ENCODE measurements at regions not wholly inside any gene's neighbourhood (a gene's known extent, or its start where the extent isn't known, plus 50 kb on each side); places are given as distances from the start of the nearest gene placed in this dataset.
"Not testable (repeated sequence)": the region's sequence is repeated elsewhere in the genome, so short reads cannot be mapped to it uniquely, and the experiment has no call there.

DNA sequence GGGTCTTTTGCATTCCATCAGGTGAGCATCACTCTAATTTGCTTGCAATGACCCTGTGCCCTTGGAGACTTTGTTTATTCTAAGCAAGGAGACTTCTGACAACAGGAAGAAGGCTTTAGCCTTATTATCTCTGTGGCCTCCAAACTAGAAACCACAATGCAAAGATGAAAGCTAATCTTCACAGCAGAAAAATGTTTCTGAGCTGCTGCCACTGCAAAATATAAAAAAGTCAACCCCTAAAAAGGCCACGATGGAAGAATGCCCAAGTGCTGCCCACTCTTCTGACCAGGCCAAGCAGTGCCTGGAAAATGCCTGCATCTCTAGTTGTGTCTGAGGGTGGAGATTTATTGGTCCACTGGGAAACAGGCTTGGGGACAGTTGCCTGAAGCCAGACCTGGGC, 299.9 kb downstream of the C7orf25 start:
- DNase-seq, result no peak

DNA sequence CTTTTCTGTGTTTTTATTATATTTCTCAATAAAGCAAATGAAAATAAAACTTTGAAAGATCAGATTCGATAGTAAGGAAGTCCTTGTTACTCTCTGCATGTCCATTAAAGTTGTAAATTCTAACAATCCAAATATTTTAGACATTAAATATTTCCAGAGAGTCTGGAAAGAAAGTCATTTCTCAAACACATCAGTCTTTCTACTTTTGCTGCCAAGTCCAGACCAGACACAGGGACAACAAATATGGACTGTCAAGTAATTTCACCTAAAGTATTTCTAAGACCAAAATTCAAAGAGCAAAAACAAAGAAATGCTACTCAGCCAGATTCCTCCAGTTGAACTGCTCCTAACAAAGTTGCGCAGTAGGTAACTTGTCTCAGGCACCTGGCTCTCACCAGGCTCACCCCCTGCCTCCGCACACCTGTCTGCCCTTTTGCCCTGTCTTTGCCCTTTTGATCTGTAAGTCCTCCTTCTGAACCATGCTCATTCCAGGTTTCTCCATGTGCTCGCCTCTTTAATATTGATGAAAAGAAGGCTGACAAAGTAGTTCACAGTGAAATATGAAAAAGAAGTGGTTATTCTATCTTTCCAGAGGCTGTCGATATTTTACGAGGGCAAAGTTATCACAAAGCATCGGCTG, 300.5 kb downstream of the C7orf25 start:
- DNase-seq, result no peak

DNA sequence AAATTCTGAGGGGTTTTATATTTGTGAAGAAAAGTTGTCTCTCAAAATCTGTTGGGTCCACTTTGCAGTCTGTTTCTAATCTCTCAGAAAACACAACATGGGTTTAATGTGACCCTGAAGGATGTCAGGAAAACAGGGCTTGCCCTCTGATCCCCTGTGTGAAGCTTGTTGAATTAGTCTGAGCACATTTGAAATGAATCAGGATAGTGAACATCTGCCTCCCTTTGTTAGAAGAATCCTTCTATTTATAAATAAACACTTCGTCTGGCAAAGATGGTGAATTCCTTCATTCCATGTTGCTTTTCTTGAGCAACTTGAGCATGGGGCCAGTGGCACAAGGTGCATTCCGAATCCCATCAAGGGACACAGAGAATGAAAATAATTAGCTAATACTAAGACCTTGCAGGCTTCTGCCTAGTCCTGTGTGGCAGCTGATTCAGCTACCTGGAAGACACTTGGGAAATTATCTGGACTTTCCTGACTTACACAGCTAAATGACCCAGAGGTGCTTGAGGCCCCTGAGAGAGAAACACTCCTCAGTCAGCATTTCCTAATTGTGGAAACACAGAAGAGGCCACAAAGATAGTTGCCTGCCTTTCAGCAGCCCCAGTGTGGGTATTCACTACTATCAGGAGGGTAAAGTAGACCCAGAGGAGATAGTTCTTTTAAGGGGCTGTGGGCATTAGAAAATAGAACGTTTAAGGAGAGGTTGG, 305.5 kb downstream of the C7orf25 start:
- DNase-seq, result no peak

DNA sequence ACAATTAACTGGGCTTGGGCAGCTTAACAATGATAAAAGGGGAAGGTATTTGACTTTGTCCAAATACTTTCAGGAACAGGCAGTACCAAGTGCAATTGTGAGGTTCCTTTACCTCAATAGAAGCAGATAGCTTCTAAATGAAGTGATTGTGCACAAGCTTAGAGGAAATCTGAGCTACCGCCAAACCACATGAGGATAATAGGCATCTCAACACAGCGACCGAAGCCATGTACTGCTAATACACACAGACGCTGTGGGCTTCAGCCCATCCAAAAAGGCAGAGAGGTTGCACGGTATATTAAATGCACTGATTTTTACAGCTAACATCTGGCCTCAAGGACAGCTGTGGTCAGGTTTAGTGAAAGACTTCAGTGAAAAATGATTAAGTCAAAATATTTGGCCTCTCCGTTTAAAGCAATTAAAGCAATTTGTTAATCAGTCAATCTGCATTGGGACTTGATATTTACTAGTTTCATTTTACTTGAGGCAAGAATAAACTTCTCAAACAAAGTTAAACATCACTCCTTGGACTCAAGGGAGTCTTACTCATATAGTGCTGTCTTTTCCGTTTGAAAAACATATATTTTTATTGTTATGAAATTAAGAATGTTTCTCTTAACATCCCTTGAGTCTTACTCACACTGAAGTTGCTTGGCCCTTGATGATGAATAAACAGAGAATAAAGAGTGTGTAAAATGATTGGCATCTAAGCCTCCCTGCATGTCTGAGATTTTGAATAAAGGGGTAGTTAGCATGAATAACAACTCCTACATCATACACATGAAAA, 306.3 kb downstream of the C7orf25 start:
- DNase-seq, result no peak

DNA sequence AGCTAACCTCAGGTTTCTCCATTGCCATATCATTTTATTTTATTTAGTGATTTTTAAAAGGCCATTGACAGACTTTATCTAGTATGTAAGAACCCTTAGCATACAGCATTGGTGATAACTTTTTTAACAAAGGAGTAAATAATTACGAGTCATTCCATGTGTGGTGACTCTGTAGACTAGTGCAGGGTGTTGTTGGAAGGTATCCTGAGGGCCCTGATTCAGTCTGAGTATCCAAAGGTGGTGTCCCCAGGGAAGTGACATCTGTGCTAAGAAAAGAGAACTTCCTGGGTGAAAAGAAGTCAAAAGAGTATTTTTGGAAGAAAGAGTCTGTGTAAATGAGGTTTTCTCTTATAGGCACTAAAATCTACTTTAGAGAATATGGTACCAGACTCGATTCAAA, 308.4 kb downstream of the C7orf25 start:
- no peak for DNase-seq

DNA sequence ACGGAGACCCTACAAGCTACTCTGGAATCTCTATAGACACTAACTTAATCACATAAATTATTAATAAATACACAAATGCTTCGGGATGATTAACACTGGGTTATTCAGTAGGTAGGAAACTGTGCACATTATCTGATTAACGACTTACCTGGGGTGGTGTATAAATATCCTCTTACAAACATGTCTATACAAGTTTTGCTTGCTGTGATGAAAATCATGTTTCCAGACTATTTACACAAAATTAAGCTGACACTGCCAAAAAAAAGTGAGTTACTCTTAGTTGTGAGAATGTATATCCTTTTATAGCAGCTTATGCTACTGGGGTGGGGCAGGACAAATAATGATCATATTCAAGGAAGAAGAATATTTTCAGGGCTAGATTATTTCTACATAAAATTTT, 314.6 kb downstream of the C7orf25 start:
- no peak for DNase-seq

DNA sequence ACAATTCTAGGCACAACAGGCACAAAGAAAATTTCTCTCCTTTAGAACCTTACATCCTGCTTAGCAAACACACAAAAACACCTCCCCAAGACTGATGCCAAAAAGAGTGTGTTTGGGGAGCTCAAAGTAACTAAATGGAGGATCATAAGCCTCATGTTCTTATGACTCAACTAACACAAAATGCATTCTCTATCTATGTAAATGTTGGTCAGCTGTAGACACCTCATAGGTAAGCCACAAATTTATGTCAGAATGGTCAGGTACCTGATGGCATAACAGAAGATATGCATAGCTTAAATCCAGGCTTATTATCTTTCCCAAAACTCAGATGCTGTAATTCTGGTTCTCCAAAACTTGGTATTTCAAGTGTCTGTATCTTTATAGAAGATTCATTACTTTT, 315.1 kb downstream of the C7orf25 start:
- no peak for DNase-seq

DNA sequence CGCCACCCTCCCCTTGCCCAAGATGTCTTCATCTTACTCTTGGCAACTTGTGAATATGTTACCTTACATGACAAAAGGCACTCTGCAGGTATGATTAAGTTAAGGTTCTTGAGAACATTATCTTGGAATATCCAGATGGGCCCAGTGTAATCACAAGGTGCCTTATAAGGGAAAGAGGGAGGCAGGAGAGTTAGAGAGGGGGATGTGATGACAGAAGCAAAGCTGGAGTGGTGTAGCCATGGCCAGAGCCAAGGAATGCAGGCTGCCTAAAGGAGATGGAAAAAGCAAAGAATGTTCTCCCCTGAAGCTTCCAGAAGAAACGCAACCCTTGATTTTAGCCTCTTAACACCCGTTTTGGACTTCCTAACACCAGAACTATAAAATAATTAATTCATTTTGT, 318.0 kb downstream of the C7orf25 start:
- DNase-seq, result no peak

DNA sequence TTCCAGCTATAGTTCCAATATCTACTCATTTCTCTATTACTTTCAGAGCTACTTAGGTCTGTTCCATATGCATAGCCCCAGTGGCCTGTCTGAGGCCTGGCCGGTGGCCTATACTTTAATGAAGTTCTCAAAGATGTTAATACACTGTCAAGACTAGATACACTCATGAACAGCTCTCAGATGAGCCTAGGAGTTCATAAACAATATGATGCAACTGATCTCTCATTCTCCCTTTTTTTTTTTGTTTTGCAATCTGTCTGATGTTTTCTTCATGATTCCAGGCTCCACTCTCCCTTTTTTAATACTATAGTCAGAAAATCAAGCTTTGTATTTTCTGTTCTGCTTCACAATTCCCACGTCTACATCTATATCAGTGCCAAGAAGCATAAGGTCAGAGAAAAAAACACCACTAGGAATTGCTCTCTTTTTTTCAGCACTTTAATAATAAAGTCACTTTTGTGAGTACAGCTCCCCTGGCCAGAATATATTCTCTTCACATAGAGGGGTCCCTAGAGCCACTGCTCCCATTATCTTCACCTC, 321.0 kb downstream of the C7orf25 start:
- DNase-seq, result no peak

DNA sequence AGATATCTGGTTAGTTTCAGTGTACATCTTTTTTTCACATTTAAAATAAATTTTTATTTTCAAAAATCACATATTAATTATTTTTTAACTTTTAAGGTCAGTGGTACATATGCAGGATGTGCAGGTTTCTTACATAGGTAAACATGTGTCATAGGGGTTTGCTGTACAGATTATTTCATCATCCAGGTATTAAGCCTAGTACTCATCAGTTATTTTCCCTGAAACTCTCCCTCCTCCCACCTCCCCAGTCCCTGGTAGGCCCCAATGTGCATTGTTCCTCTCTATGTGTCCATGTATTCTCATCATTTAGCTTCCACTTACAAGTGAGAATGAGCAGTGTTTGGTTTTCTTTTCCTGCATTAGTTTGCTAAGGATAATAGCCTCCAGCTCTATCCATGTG, 323.0 kb downstream of the C7orf25 start:
- DNase-seq, result no peak

DNA sequence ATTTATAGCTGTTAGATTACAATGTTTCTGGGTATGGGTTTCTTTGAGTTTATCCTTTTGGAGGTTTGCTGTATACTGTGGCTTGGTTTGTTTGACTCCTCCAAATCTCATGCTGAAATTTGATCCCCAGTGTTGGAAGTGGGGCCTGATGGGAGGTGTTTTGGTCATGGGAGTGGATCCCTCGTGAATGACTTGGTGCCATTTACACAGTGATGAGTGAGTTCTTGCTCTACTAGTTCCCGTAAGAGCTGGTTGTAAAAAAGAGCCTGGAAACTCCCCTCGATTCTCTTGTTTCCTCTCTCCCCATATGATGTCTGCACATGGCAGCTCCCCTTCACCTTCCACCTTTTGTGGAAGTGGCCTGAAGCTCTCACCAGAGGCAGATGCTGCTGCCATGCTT, 324.1 kb downstream of the C7orf25 start:
- no peak for DNase-seq

DNA sequence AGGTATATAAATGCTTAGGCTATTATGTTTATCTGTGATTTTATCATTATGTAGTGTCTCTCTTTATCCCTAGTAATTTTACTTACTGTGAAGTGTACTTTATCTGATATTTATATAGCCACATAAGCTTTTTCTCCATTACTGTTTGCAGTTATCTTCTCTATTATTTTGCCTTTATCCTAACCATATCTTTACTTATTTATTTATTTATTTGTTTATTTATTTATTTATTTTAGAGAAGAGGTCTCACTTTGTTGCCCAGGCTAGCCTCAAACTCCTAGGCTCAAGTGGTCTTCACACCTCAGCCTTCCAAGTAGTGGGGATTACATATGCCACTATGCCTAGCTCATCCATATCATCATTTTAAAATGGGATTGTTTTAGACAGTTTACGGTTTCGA, 331.8 kb downstream of the C7orf25 start:
- no peak for DNase-seq

DNA sequence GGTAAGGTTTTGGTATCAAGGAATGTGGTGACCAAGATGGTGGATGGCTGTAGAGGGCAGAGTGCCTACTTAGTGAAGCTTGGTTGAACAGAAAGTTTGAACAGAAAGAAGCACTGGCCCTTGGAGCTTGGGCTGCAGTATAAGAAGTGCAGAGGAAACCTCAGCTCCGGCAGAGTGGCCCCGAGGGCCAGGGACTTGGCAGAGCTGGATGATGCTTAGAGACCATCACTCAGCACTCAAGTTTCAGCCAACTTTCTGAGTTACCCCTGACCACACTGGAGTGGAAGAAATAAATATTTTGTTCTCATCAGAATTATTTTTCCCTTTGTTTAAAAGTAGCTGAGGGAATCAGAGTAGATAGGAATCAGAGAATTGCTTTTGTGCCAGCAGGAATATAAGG, 336.7 kb downstream of the C7orf25 start:
- DNase-seq, result no peak

DNA sequence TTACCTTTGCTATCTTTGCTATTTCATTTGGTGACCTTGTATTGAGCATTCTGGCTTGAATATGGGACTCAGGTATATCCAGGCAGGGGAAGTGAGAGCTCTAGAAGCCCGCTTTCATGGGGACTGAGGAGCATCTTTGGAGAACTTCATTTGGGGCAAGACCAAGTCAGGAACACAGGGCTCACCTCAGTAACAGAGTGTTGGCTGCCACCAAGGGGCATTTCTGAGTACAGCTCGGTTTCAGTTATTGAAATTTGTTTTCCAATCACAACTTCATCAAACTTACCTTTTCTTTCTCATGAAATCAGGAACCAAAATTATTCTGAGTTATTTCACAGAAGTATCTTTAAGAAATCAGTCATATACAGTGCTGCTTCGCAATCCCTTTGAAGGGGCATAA, 337.2 kb downstream of the C7orf25 start:
- DNase-seq, result no peak

DNA sequence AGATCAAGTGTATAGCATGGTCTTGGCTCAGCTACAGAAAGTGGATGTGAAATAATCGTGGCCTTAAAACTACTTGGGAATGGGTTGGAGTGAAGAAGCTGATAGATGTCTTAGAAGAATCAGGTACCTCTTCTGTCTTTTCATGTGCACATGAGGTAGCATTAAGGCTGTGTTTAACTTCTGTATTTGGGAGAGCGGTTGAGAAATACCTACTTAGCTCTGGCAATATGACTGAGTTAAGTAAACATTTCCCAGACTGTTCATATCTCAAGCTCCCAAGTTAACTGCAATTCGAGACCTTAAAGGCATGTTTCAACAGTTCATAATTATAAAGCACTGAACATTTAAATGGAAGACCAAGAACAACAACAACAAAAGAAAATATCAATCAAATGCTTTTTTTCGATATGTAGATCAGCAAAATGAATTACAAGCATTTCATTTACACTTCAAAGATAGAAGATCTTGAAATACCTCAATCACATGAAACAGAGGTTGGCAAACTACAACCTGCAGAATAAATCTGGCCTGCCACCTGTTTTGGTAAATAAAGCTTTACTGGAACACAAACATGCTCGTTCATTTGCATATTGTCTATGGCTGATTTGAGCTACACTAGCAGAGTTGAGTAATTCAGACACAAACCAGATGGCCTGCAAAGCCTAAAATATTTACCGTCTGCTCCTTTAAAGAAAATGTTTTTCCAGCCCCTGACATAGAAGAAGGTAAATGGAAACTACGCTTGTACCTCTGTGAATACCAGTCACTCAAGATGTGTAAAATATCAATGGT, 337.1 kb upstream of the GLI3 start:
- no peak for DNase-seq

DNA sequence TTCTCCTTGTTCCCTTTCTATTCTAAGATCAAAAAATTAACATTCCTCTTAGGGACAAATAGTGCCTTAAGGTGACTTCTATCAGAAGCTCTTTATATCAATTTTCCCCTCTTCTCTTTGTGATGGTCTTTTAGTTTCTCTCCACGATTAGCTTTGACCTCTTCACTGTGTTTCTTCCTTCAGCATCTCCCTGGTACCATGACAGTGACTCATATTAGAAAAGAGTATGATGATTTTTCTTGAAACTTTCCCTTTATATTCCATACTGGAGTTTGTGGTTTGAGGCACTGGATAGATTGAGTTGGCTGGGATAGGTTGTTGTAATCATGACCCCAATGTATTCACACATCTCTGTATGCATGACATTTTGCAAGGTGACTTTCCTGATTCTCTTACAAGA, 335.6 kb upstream of the GLI3 start:
- no peak for DNase-seq

DNA sequence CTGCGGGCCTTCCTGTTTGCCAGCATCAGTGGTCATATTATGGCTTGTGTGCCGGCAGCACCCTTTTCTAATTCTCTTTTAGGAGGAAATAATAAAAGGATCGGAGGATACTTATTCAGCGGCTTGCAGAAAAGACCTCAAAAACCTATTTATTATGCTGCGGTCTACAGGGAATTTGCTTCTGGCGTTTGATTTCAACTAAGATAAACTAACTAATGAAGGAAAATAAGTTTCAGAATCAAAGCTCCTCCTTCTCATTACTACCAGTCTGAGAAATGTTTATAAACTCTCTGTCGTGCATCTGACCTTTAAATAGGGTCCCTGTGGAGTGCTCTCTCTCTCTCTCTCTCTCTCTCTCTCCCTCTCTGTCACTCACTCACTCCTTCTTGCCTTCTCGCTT, 335.0 kb upstream of the GLI3 start:
- DNase-seq, result no peak

DNA sequence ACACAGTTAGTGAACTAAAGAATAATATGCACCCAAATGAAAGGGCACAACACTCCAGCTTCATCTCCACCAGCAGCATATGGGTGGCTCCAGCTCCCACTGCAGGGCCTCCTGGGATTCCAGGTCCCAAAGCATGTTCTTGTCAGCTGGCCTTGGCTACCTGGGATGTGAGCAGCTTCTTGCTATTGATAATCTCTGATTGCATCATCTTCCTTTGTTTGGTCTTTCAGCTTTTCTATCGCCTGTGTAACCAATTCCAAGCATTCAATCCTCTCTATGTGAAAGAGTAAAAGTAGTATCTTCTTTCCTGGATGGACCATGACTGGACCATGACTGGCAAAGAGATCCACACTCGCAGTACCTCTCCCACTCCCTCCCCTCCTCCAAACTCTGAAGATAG, 333.9 kb upstream of the GLI3 start:
- no peak for DNase-seq

DNA sequence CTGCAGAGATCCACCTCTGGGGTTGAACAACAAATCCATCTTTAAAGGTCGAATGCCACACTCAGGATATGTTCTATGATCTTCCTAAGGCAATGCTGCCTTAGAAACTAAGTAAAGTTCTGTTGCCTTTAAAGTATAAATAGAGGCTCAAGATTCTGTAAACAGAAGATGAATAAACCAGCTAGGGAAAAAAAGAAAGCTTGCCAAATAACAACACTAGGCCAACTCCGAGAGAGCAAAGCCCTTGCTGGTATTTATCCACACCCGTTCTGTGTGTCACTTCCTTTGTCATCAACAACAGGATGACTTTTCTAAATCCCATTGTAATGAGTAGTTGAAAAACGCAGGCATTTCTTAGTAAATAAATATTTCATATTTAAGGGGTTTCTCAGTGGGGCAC, 330.0 kb upstream of the GLI3 start:
- DNase-seq, result peak in 1 of 2 experiments; percentile 5

DNA sequence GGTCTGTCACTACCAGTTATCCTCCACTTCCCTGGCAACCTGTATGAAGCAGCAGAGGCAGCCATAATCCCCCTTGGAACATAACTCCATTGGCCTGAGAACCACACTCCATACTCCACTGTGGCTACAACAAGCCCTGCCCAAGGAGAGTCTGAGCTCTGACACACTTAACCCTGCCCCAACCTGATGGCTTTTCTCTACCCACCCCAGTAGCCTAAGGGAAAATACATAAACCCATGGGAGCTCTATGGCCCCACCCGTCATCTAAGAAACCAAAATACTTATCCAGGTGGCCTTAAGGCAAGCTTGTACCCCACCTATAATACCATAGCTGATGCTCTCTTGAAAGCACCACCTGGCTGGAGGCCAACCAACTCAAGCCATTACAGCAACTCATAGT, 324.8 kb upstream of the GLI3 start:
- no peak for DNase-seq

DNA sequence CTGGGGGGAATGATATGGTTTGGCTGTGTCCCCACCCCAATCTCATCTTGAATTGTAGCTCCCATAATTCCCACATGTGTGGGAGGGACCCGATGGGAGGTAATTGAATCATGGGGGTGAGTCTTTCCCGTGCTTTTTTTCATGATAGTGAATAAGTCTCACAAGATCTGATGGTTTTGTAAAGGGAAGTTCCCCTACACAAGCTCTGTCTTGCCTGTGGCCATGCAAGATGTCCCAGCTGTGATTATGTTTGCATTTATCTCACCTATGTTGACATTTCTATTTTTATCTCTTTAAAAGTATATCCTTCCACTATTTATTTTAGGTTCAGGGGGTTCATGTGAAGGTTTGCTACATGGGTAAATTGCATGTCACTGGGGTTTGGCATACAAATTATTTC, 323.9 kb upstream of the GLI3 start:
- DNase-seq, result no peak

DNA sequence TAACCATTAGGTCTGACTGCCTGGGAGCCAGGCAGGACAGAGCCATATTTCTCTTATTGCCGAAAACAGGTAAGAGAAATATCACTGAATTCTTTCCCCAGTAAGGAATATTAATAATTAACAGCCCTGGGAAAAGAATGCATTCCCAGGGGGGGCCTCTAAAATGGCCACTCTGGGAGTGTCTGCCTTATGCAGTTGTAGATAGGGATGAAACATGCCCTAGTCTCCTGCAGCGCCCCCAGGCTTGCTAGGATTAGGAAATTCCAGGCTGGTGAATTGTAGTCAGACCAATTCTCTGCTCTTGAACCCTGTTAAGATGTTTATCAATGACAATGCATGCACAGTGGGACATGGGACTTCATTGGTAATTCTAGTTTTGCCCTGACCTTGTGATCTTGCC, 317.9 kb upstream of the GLI3 start:
- DNase-seq, result not testable (repeated sequence)

DNA sequence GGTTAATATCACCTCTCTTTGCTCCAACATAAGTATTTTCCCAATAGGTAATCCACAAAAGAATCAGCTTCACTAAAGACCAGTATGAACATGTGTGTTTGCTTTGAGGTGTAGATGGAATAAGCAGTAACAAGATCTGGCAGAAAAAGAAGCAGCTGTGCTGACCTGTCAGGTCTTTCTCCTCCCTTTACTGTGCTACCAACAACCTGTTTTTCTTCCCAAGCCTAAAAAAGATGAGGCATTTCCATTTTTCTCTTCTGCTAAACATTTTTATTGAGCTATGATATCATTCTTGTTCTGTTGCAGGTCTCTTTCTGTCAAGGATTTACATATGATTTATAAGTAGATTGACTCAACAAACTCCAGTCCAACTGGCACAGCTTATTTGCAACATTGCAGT, 315.2 kb upstream of the GLI3 start:
- DNase-seq, result no peak
